Epithelial cell of esophagus (primary cell): ENCODE measurements at regions not wholly inside any gene's neighbourhood (a gene's known extent, or its start where the extent isn't known, plus 50 kb on each side); places are given as distances from the start of the nearest gene placed in this dataset.

Experiments used
- DNase-seq: peaks from one replicate; pipeline ENCODE4 v3.0.0; 2010; ENCODE audit warnings: low read depth
- H3K4me3 ChIP-seq: 2 replicates; pipeline ENCODE4 v1.5.1; 2011; ENCODE audit warnings: mild to moderate bottlenecking, low read length, control low read depth
- CTCF ChIP-seq: IDR thresholded peaks from 2 replicates; pipeline ENCODE4 v1.5.1; 2011; ENCODE audit warnings: low read depth, mild to moderate bottlenecking, low read length, control low read depth, inconsistent platforms; ENCODE audit not compliant: insufficient read depth; ENCODE audit errors: missing control alignments

- TF ChIP-seq CTCF, result no peak
- DNase-seq, result no peak
- H3K4me3 ChIP-seq, result no peak overlapping the region
Observed at GRCh38 chr7:42740408-42740807, 171.5 kb downstream of the C7orf25 start.

- no peak for TF ChIP-seq CTCF
- DNase-seq, result no peak
Observed at GRCh38 chr7:42739638-42740037, 172.2 kb downstream of the C7orf25 start.

GRCh38 chr7:42736931-42737330 is 174.9 kb downstream of the C7orf25 start:
- TF ChIP-seq CTCF, result peak; percentile 37
- no peak overlapping the region for H3K4me3 ChIP-seq
- peak; percentile 22 for DNase-seq

More at GRCh38 chr7:42739638-42740037, 172.2 kb downstream of the C7orf25 start:
- no peak overlapping the region for H3K4me3 ChIP-seq

- H3K4me3 ChIP-seq, result no peak overlapping the region
- TF ChIP-seq CTCF, result no peak
- no peak for DNase-seq
Observed at GRCh38 chr7:42735081-42735480, 176.8 kb downstream of the C7orf25 start.

GRCh38 chr7:42734568-42734967 is 177.3 kb downstream of the C7orf25 start:
- no peak for TF ChIP-seq CTCF
- no peak for DNase-seq
- no peak overlapping the region for H3K4me3 ChIP-seq

GRCh38 chr7:42733040-42733439 is 178.8 kb downstream of the C7orf25 start:
- TF ChIP-seq CTCF, result no peak
- DNase-seq, result no peak

GRCh38 chr7:42730586-42730985 is 181.3 kb downstream of the C7orf25 start:
- no peak overlapping the region for H3K4me3 ChIP-seq
- DNase-seq, result no peak
- TF ChIP-seq CTCF, result no peak

More at GRCh38 chr7:42733040-42733439, 178.8 kb downstream of the C7orf25 start:
- no peak overlapping the region for H3K4me3 ChIP-seq
